ENCODE measurements at regions not wholly inside any gene's neighbourhood (a gene's known extent, or its start where the extent isn't known, plus 50 kb on each side); places are given as distances from the start of the nearest gene placed in this dataset.

GRCh38 chr14:66435683-66436082 lies 50.5 kb upstream of the CCDC196 start:
- peaks cover 8% of the 10 kb centered on the region for H3K9me3 Mint-ChIP-seq (ENCODE audit: unreplicated experiment)
- H3K27ac Mint-ChIP-seq (ENCODE audit: unreplicated experiment): no peak overlapping the region

More at GRCh38 chr14:66435683-66436082, 50.5 kb upstream of the CCDC196 start:
- no peak for DNase-seq
- Mint-ChIP-seq H3K36me3 (ENCODE audit: unreplicated experiment) (peaks cover 23% of the 10 kb centered on the region), H3K27me3 (ENCODE audit: unreplicated experiment) (no peaks in the 10 kb centered on the region), H3K4me3 (ENCODE audit: unreplicated experiment) (no peak overlapping the region), H3K4me1 (ENCODE audit: low read depth, unreplicated experiment) (no peaks in the 10 kb centered on the region)
- no peak for TF ChIP-seq CTCF (IDR thresholded peaks at IDR 0.05; ENCODE audit: partially characterized antibody, unreplicated experiment)
